Activated T-helper 9 cell treated with anti-CD3 and anti-CD28 coated beads, Interleukin-2, amount 50 U/mL, for 16 hours (primary cell): ENCODE measurements at regions not wholly inside any gene's neighbourhood (a gene's known extent, or its start where the extent isn't known, plus 50 kb on each side); places are given as distances from the start of the nearest gene placed in this dataset.
"Not testable (repeated sequence)": the region's sequence is repeated elsewhere in the genome, so short reads cannot be mapped to it uniquely, and the experiment has no call there.

Source experiments
- DNase-seq: peaks from one replicate; pipeline ENCODE4 v3.0.0-alpha.2; 2020; ENCODE audit warnings: low read depth

GRCh38 chr14:22251090-22251489 lies 337.9 kb downstream of the DAD1 start:
- DNase-seq: no peak

GRCh38 chr14:22249770-22250169 lies 339.3 kb downstream of the DAD1 start:
- DNase-seq: no peak

- DNase-seq: no peak
These were observed 344.9 kb downstream of the DAD1 start for GRCh38 chr14:22243971-22244581.

- DNase-seq: not testable (repeated sequence)
These were observed 350.7 kb downstream of the DAD1 start for GRCh38 chr14:22238320-22238719.

- DNase-seq: no peak
These were observed 355.6 kb downstream of the DAD1 start for GRCh38 chr14:22233377-22233776.

GRCh38 chr14:22232933-22233332 lies 356.1 kb downstream of the DAD1 start:
- no peak for DNase-seq

- no peak for DNase-seq
These were observed 356.5 kb downstream of the DAD1 start for GRCh38 chr14:22232486-22232885.

- DNase-seq: no peak
These were observed 358.0 kb downstream of the DAD1 start for GRCh38 chr14:22231018-22231417.

- no peak for DNase-seq
These were observed 358.5 kb downstream of the DAD1 start for GRCh38 chr14:22230517-22230916.

- no peak for DNase-seq
These were observed 361.9 kb downstream of the DAD1 start for GRCh38 chr14:22227084-22227483.

- DNase-seq: no peak
These were observed 362.6 kb downstream of the DAD1 start for GRCh38 chr14:22226381-22226780.

GRCh38 chr14:22225516-22226140 lies 363.4 kb downstream of the DAD1 start:
- DNase-seq: no peak

GRCh38 chr14:22221508-22221907 lies 367.5 kb downstream of the DAD1 start:
- no peak for DNase-seq

GRCh38 chr14:22220427-22220826 lies 368.6 kb downstream of the DAD1 start:
- DNase-seq: no peak

- DNase-seq: no peak
These were observed 370.3 kb downstream of the DAD1 start for GRCh38 chr14:22218728-22219127.

GRCh38 chr14:22213120-22213519 lies 375.9 kb downstream of the DAD1 start:
- DNase-seq: no peak

- no peak for DNase-seq
These were observed 378.1 kb downstream of the DAD1 start for GRCh38 chr14:22210906-22211305.

- DNase-seq: no peak
These were observed 379.0 kb downstream of the DAD1 start for GRCh38 chr14:22210026-22210425.

GRCh38 chr14:22203036-22203435 lies 386.0 kb downstream of the DAD1 start:
- DNase-seq: no peak

GRCh38 chr14:22202313-22202712 lies 386.7 kb downstream of the DAD1 start:
- no peak for DNase-seq

- DNase-seq: no peak
These were observed 387.9 kb downstream of the DAD1 start for GRCh38 chr14:22200977-22201605.

GRCh38 chr14:22200131-22200530 lies 388.9 kb downstream of the DAD1 start:
- DNase-seq: not testable (repeated sequence)

GRCh38 chr14:22194664-22195063 lies 394.4 kb downstream of the DAD1 start:
- no peak for DNase-seq
